Astrocyte (in vitro differentiated cells and primary cell): ENCODE measurements at regions not wholly inside any gene's neighbourhood (a gene's known extent, or its start where the extent isn't known, plus 50 kb on each side); places are given as distances from the start of the nearest gene placed in this dataset.

Experiments used
- DNase-seq: peaks from one replicate; pipeline ENCODE4 v3.0.0-alpha.2; 2010; ENCODE audit warnings: low read depth
- FAIRE-seq: peaks from 2 replicates; lab custom pipeline; 2011; peaks lifted over from hg19 to GRCh38; lab: Jason Lieb, UNC
- H2AFZ ChIP-seq: 2 replicates; pipeline ENCODE4 v1.6.0; 2012; ENCODE audit warnings: low read depth, low read length, inconsistent platforms
- H3K27ac ChIP-seq: 2 replicates; pipeline ENCODE4 v1.5.1; 2011; ENCODE audit warnings: low read depth, low read length, inconsistent platforms
- H3K27me3 ChIP-seq: 2 replicates; pipeline ENCODE4 v1.6.0; 2011; ENCODE audit warnings: low read length, inconsistent platforms; ENCODE audit not compliant: insufficient read depth
- H3K36me3 ChIP-seq: 2 replicates; pipeline ENCODE4 v1.5.1; 2011; ENCODE audit warnings: low read length, inconsistent platforms; ENCODE audit not compliant: insufficient read depth
- H3K4me1 ChIP-seq: 2 replicates; pipeline ENCODE4 v1.5.1; 2011; ENCODE audit warnings: low read length, inconsistent platforms; ENCODE audit not compliant: insufficient read depth
- H3K4me2 ChIP-seq: 2 replicates; pipeline ENCODE4 v1.6.0; 2012; ENCODE audit warnings: low read length, inconsistent platforms
- H3K4me3 ChIP-seq: 2 replicates; pipeline ENCODE4 v1.5.1; 2011; ENCODE audit warnings: low read depth, mild to moderate bottlenecking, low read length, inconsistent platforms; ENCODE audit not compliant: insufficient read depth
- H3K79me2 ChIP-seq: 2 replicates; pipeline ENCODE4 v1.6.0; 2012; ENCODE audit warnings: mild to moderate bottlenecking, low read length, inconsistent platforms; ENCODE audit not compliant: insufficient read depth
- H3K9ac ChIP-seq: 2 replicates; pipeline ENCODE4 v1.6.0; 2012; ENCODE audit warnings: mild to moderate bottlenecking, low read length, inconsistent platforms
- H3K9me3 ChIP-seq: 2 replicates; pipeline ENCODE4 v1.5.1; 2012; ENCODE audit warnings: low read depth, mild to moderate bottlenecking, low read length, inconsistent platforms; ENCODE audit not compliant: insufficient read depth
- H4K20me1 ChIP-seq: 2 replicates; pipeline ENCODE4 v1.6.0; 2012; ENCODE audit warnings: low read length, inconsistent platforms; ENCODE audit not compliant: insufficient read depth
- H3K27ac Mint-ChIP-seq: one replicate; pipeline ENCODE4 v1.8.0; 2021; ENCODE audit warnings: mild to moderate bottlenecking, mixed read lengths; ENCODE audit not compliant: unreplicated experiment
- H3K27me3 Mint-ChIP-seq: one replicate; pipeline ENCODE4 v1.8.0; 2021; ENCODE audit warnings: low read depth, mixed read lengths; ENCODE audit not compliant: unreplicated experiment
- H3K36me3 Mint-ChIP-seq: one replicate; pipeline ENCODE4 v1.8.0; 2021; ENCODE audit warnings: low read depth, mixed read lengths; ENCODE audit not compliant: unreplicated experiment
- H3K4me1 Mint-ChIP-seq: one replicate; pipeline ENCODE4 v1.8.0; 2021; ENCODE audit warnings: low read depth, mixed read lengths; ENCODE audit not compliant: unreplicated experiment
- H3K4me3 Mint-ChIP-seq: one replicate; pipeline ENCODE4 v1.8.0; 2021; ENCODE audit warnings: mild to moderate bottlenecking, moderate library complexity, mixed read lengths; ENCODE audit not compliant: unreplicated experiment
- H3K9me3 Mint-ChIP-seq: one replicate; pipeline ENCODE4 v1.8.0; 2021; ENCODE audit warnings: mild to moderate bottlenecking, mixed read lengths; ENCODE audit not compliant: unreplicated experiment
- CTCF ChIP-seq: IDR thresholded peaks from 2 replicates; pipeline ENCODE4 v1.5.1; 2011; ENCODE audit warnings: low read depth, mild to moderate bottlenecking, inconsistent platforms, low read length, moderate library complexity; ENCODE audit not compliant: insufficient read depth
- EZH2 ChIP-seq: IDR thresholded peaks from 2 replicates; pipeline ENCODE4 v1.6.1; 2012; ENCODE audit warnings: mild to moderate bottlenecking, low read length, inconsistent platforms; ENCODE audit not compliant: insufficient read depth

- H4K20me1 ChIP-seq = peaks cover 2% of the 10 kb centered on the region
- no peaks in the 10 kb centered on the region for H3K27me3 ChIP-seq
- Mint-ChIP-seq H3K27ac (no peak overlapping the region), H3K4me1 (peaks cover 5% of the 10 kb centered on the region), H3K9me3 (no peaks in the 10 kb centered on the region), H3K4me3 (no peak overlapping the region), H3K36me3 (no peaks in the 10 kb centered on the region), H3K27me3 (no peaks in the 10 kb centered on the region)
- FAIRE-seq = no peak
- H3K36me3 ChIP-seq = no peaks in the 10 kb centered on the region
- no peaks in the 10 kb centered on the region for H3K4me1 ChIP-seq
- H3K79me2 ChIP-seq = no peaks in the 10 kb centered on the region
- H3K9me3 ChIP-seq = no peaks in the 10 kb centered on the region
- H3K4me2 ChIP-seq = no peak overlapping the region
- no peak overlapping the region for H2AFZ ChIP-seq
- no peak overlapping the region for H3K27ac ChIP-seq
- H3K9ac ChIP-seq = no peak overlapping the region
- H3K4me3 ChIP-seq = no peak overlapping the region
- TF ChIP-seq EZH2 (no peak), CTCF (no peak)
- DNase-seq = no peak
These were observed 217.9 kb upstream of the GRIP1 start for GRCh38 chr12:66896797-66897196.

GRCh38 chr12:66898700-66899469 is 220.0 kb upstream of the GRIP1 start:
- DNase-seq (no peak), FAIRE-seq (no peak)
- H3K27ac ChIP-seq = no peak overlapping the region
- TF ChIP-seq CTCF (no peak), EZH2 (no peak)
- no peaks in the 10 kb centered on the region for H3K36me3 ChIP-seq
- Mint-ChIP-seq H3K27ac (no peak overlapping the region), H3K4me3 (no peak overlapping the region), H3K36me3 (no peaks in the 10 kb centered on the region), H3K9me3 (no peaks in the 10 kb centered on the region), H3K27me3 (no peaks in the 10 kb centered on the region), H3K4me1 (peaks cover 5% of the 10 kb centered on the region)
- peaks cover 2% of the 10 kb centered on the region for H4K20me1 ChIP-seq
- no peaks in the 10 kb centered on the region for H3K27me3 ChIP-seq
- H3K9me3 ChIP-seq = no peaks in the 10 kb centered on the region
- no peak overlapping the region for H3K9ac ChIP-seq
- no peak overlapping the region for H2AFZ ChIP-seq
- H3K4me1 ChIP-seq = no peaks in the 10 kb centered on the region
- H3K4me3 ChIP-seq = no peak overlapping the region
- no peak overlapping the region for H3K4me2 ChIP-seq
- no peaks in the 10 kb centered on the region for H3K79me2 ChIP-seq

GRCh38 chr12:66899588-66899987 is 220.7 kb upstream of the GRIP1 start:
- H3K9ac ChIP-seq = no peak overlapping the region
- no peaks in the 10 kb centered on the region for H3K4me1 ChIP-seq
- TF ChIP-seq EZH2 (no peak), CTCF (no peak)
- H3K36me3 Mint-ChIP-seq = no peaks in the 10 kb centered on the region
- H3K27ac ChIP-seq = no peak overlapping the region
- H3K4me3 ChIP-seq = no peak overlapping the region
- no peaks in the 10 kb centered on the region for H3K79me2 ChIP-seq
- H3K4me1 Mint-ChIP-seq = peaks cover 5% of the 10 kb centered on the region
- H3K27me3 ChIP-seq = no peaks in the 10 kb centered on the region
- no peak overlapping the region for H2AFZ ChIP-seq
- DNase-seq = no peak
- H3K9me3 ChIP-seq = no peaks in the 10 kb centered on the region
- no peaks in the 10 kb centered on the region for H3K27me3 Mint-ChIP-seq
- no peak for FAIRE-seq
- H3K4me3 Mint-ChIP-seq = no peak overlapping the region
- H3K27ac Mint-ChIP-seq = no peak overlapping the region
- H3K36me3 ChIP-seq = no peaks in the 10 kb centered on the region
- H3K4me2 ChIP-seq = no peak overlapping the region
- peaks cover 2% of the 10 kb centered on the region for H4K20me1 ChIP-seq
- H3K9me3 Mint-ChIP-seq = no peaks in the 10 kb centered on the region
